ENCODE measurements at regions not wholly inside any gene's neighbourhood (a gene's known extent, or its start where the extent isn't known, plus 50 kb on each side); places are given as distances from the start of the nearest gene placed in this dataset.
"Not testable (repeated sequence)": the region's sequence is repeated elsewhere in the genome, so short reads cannot be mapped to it uniquely, and the experiment has no call there.

DNA sequence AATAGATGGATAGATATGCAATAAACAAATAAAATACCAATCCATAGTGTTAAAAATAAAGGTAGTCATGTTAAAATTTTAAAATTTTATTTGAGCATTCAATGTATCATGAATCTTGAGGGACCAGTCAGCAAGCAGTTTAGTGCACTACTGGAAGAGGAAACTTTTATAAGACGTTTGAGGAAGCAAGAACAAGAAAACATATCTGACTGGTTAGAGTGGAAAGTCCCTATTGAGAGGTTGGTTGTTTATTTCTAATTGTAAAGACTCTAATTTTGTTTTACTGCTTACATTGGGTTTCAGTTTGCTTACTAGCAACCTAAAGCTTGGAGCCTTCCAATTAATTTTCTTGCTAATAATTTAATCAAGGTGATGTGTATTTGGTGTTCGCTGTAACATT lies 786.2 kb downstream of the RAB28 start:
- DNase-seq (ENCODE audit: low read depth): no peak

GRCh38 chr4:12692815-12693214 lies 791.3 kb downstream of the RAB28 start:
- peak; percentile 25 for DNase-seq (ENCODE audit: low read depth)

DNA sequence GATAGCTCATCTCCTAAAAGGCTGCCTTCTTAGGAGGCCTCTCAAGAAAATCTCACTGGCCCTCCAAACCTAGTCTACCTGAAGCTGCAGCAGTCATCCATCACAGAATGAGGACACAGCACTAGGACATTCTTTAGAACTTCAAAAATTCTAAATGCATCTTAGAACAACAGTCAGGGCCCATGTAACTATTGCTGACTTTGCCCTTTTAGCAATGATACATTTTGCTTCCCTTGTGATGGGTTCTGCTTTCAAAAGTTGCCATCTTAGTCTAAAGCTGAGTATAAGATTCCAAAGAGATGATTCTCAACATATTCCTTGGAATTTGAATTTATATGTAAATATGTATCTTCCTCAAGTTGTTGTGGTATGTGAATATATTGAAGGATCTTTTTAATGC lies 793.0 kb downstream of the RAB28 start:
- DNase-seq (ENCODE audit: low read depth): no peak

DNA sequence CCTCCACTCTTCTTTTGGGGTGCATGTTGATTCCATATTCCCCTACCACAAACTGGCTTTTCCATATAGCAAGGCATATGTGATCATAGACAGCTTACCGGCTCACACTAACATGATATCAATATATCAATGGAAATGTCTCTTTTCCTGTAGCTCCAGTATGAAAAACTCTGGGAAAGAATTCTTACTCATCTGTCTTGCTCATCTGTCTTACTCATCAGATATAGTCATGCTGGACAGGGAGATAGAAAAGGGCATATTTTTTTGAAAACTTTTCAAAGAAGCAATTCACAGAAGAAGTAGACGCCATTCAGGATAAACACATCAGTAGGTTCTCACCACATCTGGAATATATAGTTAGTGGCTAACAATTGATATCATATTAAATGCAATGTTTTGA lies 794.7 kb downstream of the RAB28 start:
- peak; percentile 9 for DNase-seq (ENCODE audit: low read depth)

DNA sequence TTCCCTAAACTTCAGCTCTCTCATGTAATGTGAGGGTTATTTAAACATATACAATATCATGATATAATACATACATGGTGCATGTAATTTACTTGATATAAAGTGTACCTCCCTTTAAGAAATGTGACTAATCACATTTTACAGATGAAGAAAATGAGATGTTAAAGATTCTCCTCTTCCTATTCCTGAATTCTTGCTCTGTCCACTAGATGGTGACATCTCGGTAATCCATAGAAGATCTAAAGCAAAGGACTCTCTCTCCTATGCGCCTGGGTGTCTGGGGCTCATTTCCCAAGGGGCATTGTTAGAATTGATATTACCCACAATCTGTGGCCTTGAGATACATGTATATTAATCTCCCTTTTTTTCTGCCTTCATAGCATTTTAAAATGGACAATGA lies 804.9 kb downstream of the RAB28 start:
- DNase-seq (ENCODE audit: low read depth): no peak

DNA sequence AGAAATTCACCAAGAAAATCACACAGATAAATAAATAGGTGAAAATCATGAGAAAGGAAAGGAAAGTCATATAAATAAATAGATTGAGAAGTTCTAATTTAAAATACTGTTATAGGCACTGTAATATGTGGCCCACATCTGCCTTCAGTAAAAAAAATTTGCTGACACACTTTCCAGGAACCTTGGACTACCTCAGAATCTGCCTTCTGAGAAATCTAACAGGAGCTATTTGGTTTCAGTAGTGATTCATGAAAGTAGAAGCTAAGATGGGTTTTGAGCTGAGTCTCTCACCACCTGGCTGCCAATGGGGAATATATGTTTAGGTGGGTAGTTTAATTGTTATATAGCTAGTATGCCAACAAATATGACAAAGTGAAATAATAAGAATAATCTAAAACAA lies 810.0 kb downstream of the RAB28 start:
- no peak for DNase-seq (ENCODE audit: low read depth)

GRCh38 chr4:12672303-12672702 lies 811.8 kb downstream of the RAB28 start:
- DNase-seq (ENCODE audit: low read depth): no peak

DNA sequence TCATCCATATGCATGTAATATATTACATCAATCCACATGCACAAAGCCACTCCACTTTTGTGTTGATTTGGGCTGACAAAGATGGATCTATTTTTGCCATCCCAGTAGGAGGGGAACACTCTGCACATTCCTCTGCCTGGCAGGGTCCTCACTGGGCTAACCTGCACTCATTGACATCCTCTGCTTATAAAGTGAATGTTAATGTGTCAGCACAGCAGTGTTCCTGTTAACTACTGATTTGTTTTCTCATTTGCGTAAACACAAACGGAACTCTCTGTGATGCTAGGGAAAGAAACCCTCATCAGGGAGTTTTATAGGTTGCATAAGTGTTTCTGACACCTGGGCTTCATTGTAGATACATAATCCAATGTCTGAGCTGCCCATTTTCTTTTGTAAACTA lies 826.0 kb downstream of the RAB28 start:
- no peak for DNase-seq (ENCODE audit: low read depth)

- DNase-seq (ENCODE audit: low read depth): no peak
These were observed 832.3 kb downstream of the RAB28 start for GRCh38 chr4:12651876-12652275.

DNA sequence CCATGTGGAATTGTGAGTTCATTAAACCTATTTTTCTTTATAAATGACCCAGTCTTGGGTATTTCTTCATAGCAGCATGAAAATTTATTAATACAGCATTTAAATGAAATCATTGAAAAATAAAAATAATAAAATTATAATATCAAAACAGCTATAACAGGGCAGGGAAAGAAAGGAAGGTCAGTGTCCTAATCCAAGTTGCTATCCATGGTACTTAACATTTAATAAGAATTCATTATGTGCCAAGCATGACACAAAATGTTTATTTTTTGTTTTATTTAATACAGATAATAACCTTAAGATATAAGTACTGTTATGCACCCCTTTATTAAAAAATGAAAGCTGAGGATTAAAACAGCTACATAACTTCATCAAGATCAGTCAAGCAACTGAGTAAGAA lies 838.4 kb downstream of the RAB28 start:
- no peak for DNase-seq (ENCODE audit: low read depth)

GRCh38 chr4:12644261-12644660 lies 839.9 kb downstream of the RAB28 start:
- no peak for DNase-seq (ENCODE audit: low read depth)

DNA sequence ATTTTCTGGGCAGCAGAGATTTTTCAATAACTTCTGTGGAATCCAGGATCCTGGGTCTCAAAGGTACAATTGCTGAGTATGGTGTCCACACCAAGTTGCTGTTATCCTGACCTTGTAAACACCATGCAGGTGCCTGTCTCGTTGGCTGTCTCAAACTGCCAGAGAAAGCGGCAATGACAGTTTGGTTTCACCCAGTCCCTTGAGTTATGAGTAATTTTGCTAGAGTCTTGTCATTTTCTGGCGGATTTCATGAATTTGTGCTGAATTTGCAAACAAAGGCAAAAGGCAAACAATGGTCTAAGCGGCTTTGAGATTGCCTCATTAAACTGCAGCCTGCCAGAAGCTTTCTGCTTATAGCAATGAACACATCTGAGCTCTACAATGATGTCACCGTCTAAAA lies 847.9 kb downstream of the RAB28 start:
- DNase-seq (ENCODE audit: low read depth): no peak

DNA sequence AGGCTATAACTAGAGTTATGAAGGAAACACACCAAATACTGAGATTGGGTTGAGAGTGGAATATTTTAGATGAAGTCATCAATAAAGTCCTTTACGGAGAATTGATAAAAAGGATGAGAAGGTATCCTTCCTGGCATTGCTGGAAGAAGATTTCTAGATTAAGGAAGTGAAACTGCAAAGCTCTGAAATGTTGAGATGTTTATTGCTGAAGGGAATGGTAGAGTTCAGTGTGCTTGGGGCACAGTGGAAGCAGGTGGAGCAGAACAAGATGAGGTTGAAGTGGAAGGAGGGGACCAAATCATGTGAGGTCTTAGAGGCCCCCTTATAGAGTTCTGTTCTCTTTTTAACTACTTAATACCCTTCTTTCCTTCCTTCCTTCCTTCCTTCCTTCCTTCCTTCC lies 848.5 kb downstream of the RAB28 start:
- no peak for DNase-seq (ENCODE audit: low read depth)

GRCh38 chr4:12633053-12633651 lies 851.0 kb downstream of the RAB28 start:
- DNase-seq (ENCODE audit: low read depth): peak; percentile 30

GRCh38 chr4:12615822-12616221 lies 868.3 kb downstream of the RAB28 start:
- no peak for DNase-seq (ENCODE audit: low read depth)

DNA sequence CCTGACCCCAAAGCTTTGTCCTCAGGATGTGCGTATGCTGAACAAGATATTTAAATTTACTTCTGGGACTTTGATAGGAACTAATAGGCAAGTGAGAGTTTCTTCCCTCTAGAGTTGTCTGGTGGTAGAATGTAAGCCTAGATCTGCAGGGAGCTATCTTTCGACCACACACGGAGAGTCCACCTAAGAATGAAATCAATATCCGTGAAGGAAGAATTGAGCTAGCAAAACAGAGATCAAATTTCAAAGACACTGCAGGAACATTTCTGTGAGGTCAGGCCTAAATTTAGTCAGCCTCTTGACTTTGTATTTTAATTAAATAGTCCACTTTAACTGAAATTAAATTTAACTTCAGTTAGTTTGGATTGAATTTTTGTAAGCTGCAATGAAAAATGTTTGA lies 871.3 kb downstream of the RAB28 start:
- no peak for DNase-seq (ENCODE audit: low read depth)

DNA sequence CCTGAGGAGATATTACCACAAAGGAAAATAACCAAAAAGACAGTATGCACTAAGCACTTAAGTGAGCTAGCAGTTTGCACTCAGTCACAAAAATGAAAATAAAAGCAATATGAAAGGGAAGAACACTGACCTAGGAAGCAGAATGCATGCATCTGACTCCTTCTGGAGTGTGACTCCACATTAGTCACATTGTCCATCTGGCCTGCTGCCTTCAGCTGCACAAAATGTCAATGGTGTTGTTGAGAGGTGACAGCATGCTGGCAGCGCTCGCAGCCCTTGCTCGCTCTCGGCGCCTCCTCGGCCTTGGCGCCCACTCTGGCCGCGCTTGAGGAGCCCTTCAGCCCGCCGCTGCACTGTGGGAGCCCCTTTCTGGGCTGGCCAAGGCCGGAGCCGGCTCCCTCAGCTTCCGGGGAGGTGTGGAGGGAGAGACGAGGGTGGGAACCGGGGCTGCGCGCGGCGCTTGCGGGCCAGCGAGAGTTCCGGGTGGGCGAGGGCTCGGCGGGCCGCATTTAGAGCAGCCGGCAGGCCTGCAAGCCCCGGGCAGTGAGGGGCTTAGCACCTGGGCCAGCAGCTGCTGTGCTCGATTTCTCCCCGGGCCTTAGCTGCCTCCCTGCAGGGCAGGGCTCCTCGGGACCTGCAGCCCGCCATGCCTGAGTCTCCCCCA lies 874.8 kb downstream of the RAB28 start:
- DNase-seq (ENCODE audit: low read depth): not testable (repeated sequence)

DNA sequence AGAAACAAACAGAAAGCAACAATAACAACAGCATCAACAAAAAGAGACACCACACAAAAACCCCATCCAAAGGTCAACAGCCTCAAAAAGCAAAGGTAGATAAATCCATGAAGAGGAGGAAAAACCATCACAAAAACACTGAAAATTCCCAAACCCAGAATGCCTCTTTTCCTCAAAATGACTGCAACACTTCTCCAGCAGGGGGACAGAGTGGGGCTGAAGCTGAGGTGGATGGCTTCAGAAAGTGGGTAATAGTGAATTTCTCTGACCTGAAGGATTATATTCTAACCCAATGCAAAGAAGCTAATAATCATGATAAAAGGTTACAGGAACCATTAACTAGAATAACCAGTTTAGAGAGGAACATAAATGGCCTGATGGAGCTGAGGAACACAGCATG lies 888.2 kb downstream of the RAB28 start:
- no peak for DNase-seq (ENCODE audit: low read depth)

- no peak for DNase-seq (ENCODE audit: low read depth)
These were observed 888.7 kb downstream of the RAB28 start for GRCh38 chr4:12595489-12595888.

- peak; percentile 4 for DNase-seq (ENCODE audit: low read depth)
These were observed 895.6 kb downstream of the RAB28 start for GRCh38 chr4:12588582-12588981.

GRCh38 chr4:12586242-12587006 lies 897.7 kb downstream of the RAB28 start:
- no peak for DNase-seq (ENCODE audit: low read depth)

GRCh38 chr4:12584116-12584875 lies 899.8 kb downstream of the RAB28 start:
- no peak for DNase-seq (ENCODE audit: low read depth)

- DNase-seq (ENCODE audit: low read depth): peak; percentile 2
These were observed 900.9 kb downstream of the RAB28 start for GRCh38 chr4:12583275-12583674.
